Stimulated activated CD4-positive, alpha-beta T cell treated with anti-CD3 and anti-CD28 coated beads, TNF-alpha, amount 100 ng/mL, for 1 hour (primary cell): ENCODE measurements at regions not wholly inside any gene's neighbourhood (a gene's known extent, or its start where the extent isn't known, plus 50 kb on each side); places are given as distances from the start of the nearest gene placed in this dataset.

Source experiments
- DNase-seq, 3 donors: peaks; one replicate each; pipeline ENCODE4 v3.0.0-alpha.2; 2020; ENCODE audit warnings: low read depth in 3 of 3, low spot score in 1 of 3

DNA sequence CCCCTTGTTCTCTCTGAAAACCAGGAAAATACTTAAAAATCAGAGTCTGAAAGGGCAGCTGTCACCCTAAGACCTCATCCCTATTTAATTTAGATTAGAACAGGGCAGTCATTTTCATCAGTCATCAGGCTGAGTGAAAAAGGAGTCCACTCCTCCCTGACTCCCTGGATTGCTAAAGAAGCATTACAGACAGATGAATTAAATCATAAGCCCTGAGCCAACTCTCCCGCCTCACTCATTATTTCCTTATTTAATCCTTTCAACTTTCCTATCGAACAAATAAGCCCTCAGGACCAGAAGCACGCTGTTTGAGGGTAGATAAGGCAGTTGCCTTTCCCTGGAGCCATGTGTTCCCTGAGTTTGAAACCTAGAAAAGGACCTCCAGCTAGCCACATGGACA, 201.9 kb upstream of the ANKRD55 start:
- no peak for DNase-seq

GRCh38 chr5:56433039-56433617, 200.0 kb upstream of the ANKRD55 start:
- DNase-seq: no peak

- DNase-seq: no peak
Measured at GRCh38 chr5:56432321-56432720, 199.2 kb upstream of the ANKRD55 start.

GRCh38 chr5:56430422-56430821, 197.3 kb upstream of the ANKRD55 start:
- no peak for DNase-seq

GRCh38 chr5:56429110-56429561, 196.0 kb upstream of the ANKRD55 start:
- no peak for DNase-seq

DNA sequence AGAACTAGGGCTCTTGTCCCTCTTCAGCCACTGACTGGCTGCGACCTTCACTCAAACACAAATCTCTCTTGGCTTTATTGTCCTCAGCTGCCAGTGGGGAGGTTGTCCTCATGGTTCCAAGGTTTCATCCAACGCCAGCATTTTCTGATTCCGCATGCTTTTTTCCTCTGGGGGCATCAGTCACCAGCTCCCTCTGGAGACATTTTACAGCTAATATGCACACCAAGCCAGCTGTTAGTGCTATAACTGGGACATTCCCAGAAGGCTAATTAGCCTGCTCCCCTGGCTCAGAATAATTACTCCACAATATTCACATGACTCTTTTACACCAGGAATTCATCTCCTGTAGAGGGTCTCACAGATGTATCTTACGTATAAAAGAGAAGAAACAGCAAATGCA, 193.6 kb upstream of the ANKRD55 start:
- DNase-seq: no peak

DNA sequence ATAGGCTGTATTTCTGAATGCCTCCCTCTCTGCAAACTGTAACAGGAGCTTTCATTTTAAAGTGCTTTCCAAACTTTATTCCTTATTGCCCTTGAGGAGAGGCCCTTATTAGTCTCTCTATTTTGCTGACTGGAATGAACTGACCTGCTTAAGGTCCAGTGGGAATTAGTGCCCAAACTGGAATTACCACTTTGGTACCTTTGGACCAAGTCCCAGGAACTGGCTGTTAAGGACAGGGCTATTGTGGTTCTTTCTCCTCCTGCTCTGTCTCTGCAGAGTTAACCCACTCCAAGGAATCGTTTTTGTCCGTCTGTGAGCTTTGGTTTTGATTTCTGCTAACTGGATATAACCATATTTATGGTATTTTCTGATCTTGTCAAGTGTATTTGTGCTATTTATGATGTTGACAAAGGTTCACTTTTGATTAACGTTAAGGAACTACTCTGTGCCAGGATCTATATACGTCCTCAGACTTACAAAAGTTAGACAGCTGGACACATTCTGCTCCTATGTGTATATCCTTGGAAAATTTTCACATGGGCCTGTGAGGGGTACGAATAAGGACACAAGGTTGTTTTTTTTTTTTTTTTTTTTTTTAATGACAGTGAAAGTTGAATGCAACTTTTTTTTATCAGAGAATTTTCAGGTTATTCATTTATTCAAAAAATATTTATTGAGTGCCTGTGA, 189.1 kb upstream of the ANKRD55 start:
- no peak for DNase-seq

DNA sequence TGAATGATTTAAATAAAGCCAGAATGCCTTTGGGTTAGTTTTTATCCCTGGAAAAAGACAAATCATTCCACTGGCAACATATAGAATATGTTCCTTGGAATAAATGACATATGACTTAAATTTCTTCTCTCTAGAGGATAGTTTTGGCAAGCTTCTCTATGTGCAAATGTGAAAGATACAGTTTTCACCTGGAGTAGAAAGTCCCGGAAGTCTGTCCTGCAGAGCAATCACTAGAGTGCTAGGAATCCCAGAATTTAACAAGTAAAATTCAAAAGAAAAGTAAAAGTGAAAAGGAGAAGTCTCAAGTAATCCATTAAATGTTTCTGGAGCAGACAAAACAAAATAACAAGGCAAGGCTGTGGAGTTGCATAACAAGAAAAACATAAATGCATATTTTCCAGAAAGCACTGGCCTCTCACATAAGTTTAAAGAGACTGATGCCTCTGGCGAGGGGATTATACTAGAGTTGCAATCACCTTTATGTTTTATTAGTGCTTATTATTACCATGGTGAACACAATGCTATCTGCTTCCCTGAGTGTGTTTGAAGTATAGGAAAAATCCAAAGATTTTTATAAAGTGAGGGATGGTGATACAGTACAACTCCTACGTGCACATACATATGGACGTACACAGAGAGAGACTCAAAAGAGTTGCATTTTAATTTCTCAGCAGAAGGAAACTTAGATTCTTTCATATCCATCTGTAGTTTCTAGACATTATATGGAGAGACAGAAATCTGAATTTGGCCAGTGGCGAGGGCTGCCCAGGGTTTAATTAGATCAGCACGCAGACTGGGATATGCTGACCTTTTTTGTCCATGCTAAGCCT, 188.3 kb upstream of the ANKRD55 start:
- DNase-seq: no peak

DNA sequence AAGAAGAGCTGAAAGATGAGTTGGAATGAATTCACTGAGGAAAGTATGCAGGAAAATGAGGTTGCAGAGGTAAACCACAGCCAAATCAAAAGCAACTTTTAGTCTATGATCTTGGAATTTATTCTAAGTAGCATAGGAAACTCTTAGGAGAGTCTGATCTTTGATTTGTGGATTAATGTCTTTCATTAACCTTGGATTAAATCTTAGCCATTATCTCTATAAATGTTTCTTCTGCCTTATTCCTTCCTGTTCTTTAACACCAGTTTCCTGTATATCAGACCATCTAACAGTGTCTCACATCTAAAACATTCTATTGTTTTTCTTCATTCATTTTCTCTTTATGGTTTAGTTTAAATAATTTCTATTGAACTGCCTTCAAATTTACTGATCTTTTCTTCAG, 187.2 kb upstream of the ANKRD55 start:
- no peak for DNase-seq

GRCh38 chr5:56419667-56420066, 186.5 kb upstream of the ANKRD55 start:
- no peak for DNase-seq

DNA sequence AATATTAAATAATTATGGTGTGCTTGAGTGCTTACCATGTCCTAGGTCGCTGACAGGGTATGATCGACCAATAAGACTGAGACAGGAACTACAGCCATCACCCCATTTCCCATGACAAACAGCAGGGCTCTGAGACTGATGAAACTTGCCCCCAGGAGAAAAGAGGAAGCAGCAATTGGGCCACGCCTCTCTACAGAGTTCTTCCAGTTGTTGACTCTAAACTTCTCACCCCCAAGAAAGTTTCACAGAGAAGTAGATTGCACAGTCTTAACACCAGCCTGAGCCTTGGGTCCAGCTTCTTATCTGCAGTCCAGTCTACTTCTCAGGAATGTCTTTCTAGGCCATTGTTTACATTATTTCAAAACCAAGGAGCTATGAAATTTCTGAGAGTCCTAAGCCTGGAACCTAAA, 182.2 kb upstream of the ANKRD55 start:
- DNase-seq: no peak

DNA sequence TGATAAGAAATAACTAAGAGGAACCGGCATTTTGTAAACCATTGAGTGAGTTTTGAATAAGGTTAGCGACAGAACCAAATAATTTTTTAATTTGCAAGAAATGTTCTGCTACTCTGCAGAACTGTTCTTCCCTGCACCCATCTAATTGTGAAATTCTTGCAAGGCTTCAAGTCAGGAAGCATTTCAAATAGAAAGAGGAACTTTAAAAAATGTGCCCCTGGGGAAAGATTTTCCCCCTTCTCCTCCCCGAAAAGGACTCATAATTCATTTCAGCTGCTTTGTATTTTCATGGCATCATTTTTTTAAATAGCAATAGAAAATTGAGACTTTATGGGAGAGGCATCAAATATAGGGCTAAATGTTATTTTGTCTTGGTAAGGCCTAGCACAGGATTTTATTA, 180.9 kb upstream of the ANKRD55 start:
- no peak for DNase-seq

- no peak for DNase-seq
Measured at GRCh38 chr5:56413546-56413945, 180.4 kb upstream of the ANKRD55 start.

DNA sequence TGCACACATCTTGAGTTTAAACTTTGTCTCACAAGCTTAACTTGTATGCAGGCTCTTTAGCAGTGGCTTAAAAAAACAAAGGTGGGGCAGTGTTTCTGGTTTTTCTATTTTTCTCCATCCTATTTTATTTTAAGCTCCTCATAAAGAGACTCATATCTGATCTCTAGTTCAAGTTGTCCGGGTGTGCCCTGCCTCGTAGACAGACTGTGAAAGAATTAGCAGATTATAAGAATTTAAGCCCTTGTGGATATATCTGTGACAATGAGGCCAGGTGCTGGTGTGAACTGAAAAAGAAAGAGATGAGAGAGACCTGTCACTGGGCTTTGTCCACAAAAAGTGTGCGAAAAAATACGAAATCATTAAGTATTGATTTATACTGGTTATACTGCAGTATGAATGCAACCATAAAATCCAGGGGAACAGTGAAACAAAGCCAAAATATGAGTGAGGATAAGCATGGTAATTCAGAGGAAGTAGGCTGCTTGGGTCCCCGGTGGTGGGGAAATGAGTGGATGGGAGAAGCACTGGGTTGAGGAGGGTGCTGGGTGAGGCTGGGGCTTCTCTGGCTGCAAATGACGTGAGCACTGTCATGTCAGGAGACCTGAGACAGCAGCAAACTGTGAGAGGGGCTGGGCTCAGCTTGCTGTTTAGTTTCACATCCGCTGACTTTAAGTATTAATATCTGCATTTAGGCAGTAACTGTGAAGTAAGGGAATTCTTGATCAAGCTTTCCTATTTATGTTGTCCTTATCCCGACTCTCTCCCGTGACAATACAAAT, 179.7 kb upstream of the ANKRD55 start:
- no peak for DNase-seq

GRCh38 chr5:56410696-56411095, 177.6 kb upstream of the ANKRD55 start:
- no peak for DNase-seq

DNA sequence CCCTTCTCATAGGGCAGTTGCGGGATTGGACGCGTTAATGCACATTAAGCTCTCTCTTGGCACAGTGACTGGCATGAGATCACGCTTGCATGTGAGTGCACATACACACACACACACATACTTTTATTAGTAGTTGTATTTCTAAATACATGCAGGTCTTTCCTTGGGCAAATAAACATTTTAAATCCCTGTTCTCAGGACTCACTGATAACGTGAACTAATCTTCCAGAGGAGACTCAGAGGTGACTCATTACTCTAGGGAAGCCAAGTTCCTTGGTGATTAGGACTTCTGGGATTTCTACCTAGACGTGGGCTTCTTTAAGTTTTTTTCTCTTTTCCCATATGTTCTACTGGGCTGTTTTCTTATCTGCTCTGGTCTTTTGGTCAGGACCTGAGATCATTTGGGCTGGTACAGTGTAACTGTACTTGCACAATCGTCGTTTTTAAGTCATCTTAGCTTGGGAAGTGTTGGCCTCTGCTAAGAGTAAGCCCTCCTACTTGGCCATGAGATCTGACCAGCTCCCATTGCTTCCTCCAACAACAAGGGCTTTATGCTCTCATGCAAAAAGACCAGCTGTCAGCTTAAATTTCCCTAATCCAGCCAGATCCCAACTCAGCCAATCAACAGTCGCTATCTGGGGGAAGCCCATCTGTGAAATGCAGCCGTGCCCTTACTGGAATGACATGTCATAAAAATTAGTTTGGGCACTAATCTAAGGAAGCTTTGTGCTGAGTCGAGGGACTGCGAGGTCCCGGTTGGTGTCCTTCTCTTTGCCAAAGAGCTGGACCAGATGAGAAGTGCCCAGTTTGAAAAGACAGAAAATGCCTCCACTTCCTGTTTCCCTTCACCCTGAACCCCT, 176.4 kb upstream of the ANKRD55 start:
- DNase-seq: no peak

GRCh38 chr5:56406838-56407237, 173.7 kb upstream of the ANKRD55 start:
- DNase-seq: no peak

GRCh38 chr5:56406221-56406620, 173.1 kb upstream of the ANKRD55 start:
- DNase-seq: no peak

- DNase-seq: no peak
Measured at GRCh38 chr5:56405116-56405908, 172.2 kb upstream of the ANKRD55 start.
